Type B pancreatic cell (in vitro differentiated cells): ENCODE measurements at regions not wholly inside any gene's neighbourhood (a gene's known extent, or its start where the extent isn't known, plus 50 kb on each side); places are given as distances from the start of the nearest gene placed in this dataset.

Experiments
- DNase-seq: peaks from one replicate; pipeline ENCODE4 v3.0.0; 2021; ENCODE audit warnings: mixed read lengths; ENCODE audit not compliant: unreplicated experiment; ENCODE audit errors: extremely low spot score
- H3K27ac Mint-ChIP-seq: 2 replicates; pipeline ENCODE4 v1.8.0; 2021; ENCODE audit warnings: mild to moderate bottlenecking, mixed read lengths
- H3K27me3 Mint-ChIP-seq: 2 replicates; pipeline ENCODE4 v1.8.0; 2021; ENCODE audit warnings: mixed read lengths
- H3K36me3 Mint-ChIP-seq: 2 replicates; pipeline ENCODE4 v1.8.0; 2021; ENCODE audit warnings: mixed read lengths
- H3K4me1 Mint-ChIP-seq: one replicate; pipeline ENCODE4 v1.8.0; 2021; ENCODE audit warnings: mixed read lengths; ENCODE audit not compliant: unreplicated experiment
- H3K4me3 Mint-ChIP-seq: 2 replicates; pipeline ENCODE4 v1.8.0; 2021; ENCODE audit warnings: mild to moderate bottlenecking, mixed read lengths
- H3K9me3 Mint-ChIP-seq: 2 replicates; pipeline ENCODE4 v1.8.0; 2021; ENCODE audit warnings: mixed read lengths
- CTCF ChIP-seq: fragments of 200-600 bp; sonication (generic); conservative IDR thresholded peaks from 2 replicates; pipeline ENCODE4 v1.5.0; 2021; ENCODE audit warnings: antibody characterized with exemption, mild to moderate bottlenecking

DNA sequence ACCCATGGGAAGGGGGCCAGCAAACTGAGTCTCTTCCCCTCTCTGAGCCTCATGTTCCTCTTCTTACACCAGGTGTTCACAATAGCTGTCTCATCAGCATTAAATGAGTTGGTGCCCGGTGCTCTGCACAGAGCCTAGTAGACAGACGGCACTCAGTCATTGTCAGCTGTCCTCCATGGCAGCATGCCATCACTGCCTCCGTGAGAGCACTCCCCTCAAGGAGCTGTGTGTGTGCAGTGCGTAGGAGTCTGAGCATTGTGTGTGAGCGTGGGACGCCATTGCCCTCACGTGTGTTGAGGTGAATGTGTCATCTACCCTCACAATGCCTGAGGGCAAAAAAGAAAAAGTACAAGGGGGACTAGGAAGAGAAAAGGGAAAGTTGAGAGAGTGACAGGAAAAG lies 536.5 kb downstream of the CDK5RAP2 start:
- Mint-ChIP-seq H3K36me3 (no peaks in the 10 kb centered on the region), H3K9me3 (no peaks in the 10 kb centered on the region), H3K4me1 (no peaks in the 10 kb centered on the region), H3K4me3 (no peak overlapping the region), H3K27ac (no peak overlapping the region), H3K27me3 (peaks cover 20% of the 10 kb centered on the region)
- no peak for DNase-seq
- no peak for TF ChIP-seq CTCF

- Mint-ChIP-seq H3K9me3 (no peaks in the 10 kb centered on the region), H3K36me3 (no peaks in the 10 kb centered on the region), H3K27ac (no peak overlapping the region), H3K4me1 (no peaks in the 10 kb centered on the region), H3K4me3 (no peak overlapping the region), H3K27me3 (peaks cover 29% of the 10 kb centered on the region)
- no peak for DNase-seq
- TF ChIP-seq CTCF, result no peak
Observed at GRCh38 chr9:120040896-120041295, 539.1 kb downstream of the CDK5RAP2 start.

DNA sequence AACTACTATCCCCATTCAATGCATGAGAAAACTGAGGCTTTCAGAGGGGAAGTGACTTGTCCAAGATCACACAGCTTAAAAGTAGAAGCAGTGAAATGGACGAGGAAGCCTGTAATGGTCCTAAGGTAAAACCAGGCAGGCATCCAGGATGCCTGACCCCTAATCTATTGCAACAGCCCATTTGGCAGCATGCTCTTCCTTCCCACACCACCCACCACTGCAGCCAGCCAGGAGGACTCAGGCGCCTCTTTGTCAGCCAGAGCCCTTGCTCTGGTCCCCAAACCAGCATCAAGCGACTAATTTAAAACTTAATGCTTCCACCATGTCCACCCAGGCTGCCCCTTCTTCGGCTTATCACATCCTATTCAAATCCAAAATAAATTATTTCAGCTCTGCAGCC lies 541.6 kb downstream of the CDK5RAP2 start:
- H3K4me1 Mint-ChIP-seq, result no peaks in the 10 kb centered on the region
- TF ChIP-seq CTCF, result no peak
- peaks cover 11% of the 10 kb centered on the region for H3K27me3 Mint-ChIP-seq
- no peaks in the 10 kb centered on the region for H3K36me3 Mint-ChIP-seq
- H3K4me3 Mint-ChIP-seq, result no peak overlapping the region
- DNase-seq, result no peak
- H3K9me3 Mint-ChIP-seq, result no peaks in the 10 kb centered on the region
- no peak overlapping the region for H3K27ac Mint-ChIP-seq

GRCh38 chr9:120032639-120033038 lies 547.3 kb downstream of the CDK5RAP2 start:
- no peak for DNase-seq
- Mint-ChIP-seq H3K27ac (no peak overlapping the region), H3K27me3 (peaks cover 28% of the 10 kb centered on the region), H3K4me3 (no peak overlapping the region), H3K9me3 (no peaks in the 10 kb centered on the region), H3K4me1 (no peaks in the 10 kb centered on the region), H3K36me3 (no peaks in the 10 kb centered on the region)
- TF ChIP-seq CTCF, result peak; percentile 61

DNA sequence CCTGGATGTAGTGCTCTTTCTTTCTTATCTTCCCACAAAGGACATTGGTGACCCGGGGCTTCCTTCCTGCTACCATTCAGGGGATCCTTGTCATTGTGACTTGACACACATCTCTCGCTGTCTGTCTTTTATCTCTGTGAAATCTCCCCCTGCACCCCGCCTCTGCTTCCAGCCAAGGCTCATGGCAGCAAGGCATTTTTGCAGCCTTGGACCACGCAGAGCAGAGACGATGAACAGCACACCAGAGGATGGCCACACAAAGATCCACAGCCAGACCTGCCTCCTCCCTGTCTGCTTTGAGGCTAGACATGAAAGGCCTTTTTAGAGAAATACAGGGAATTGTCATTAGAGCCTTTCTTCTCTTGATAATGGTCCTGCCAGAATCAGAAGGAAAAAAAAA lies 549.1 kb downstream of the CDK5RAP2 start:
- H3K9me3 Mint-ChIP-seq, result no peaks in the 10 kb centered on the region
- H3K27me3 Mint-ChIP-seq, result peaks cover 21% of the 10 kb centered on the region
- no peaks in the 10 kb centered on the region for H3K36me3 Mint-ChIP-seq
- H3K4me1 Mint-ChIP-seq, result no peaks in the 10 kb centered on the region
- H3K4me3 Mint-ChIP-seq, result no peak overlapping the region
- H3K27ac Mint-ChIP-seq, result no peak overlapping the region
- no peak for TF ChIP-seq CTCF
- DNase-seq, result no peak

DNA sequence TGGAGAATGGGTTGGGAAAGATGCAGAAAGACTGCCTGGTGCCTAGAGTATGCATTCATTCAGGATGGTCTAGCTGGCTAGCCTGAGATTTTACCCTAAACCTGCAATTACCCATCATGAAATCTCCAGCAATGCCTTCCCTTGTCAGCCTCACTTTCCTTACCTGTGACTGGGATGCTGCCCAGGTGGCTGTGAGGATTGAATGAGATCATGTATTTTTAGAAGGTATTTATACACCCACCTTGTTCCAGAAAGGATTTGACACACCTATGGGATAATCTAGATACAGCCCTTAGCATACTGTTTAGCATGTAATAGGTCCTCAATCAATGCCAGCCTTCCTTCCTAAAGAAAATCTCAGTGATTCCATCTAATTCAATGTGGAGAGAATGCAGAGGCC lies 561.4 kb downstream of the CDK5RAP2 start:
- no peaks in the 10 kb centered on the region for H3K9me3 Mint-ChIP-seq
- no peaks in the 10 kb centered on the region for H3K36me3 Mint-ChIP-seq
- no peak for TF ChIP-seq CTCF
- H3K27me3 Mint-ChIP-seq, result peaks cover 8% of the 10 kb centered on the region
- H3K4me3 Mint-ChIP-seq, result no peak overlapping the region
- H3K4me1 Mint-ChIP-seq, result no peaks in the 10 kb centered on the region
- no peak overlapping the region for H3K27ac Mint-ChIP-seq
- DNase-seq, result no peak
